DMS79 treated with DMSO at 0.1 percent for 48 hours (cell line): ENCODE measurements at regions not wholly inside any gene's neighbourhood (a gene's known extent, or its start where the extent isn't known, plus 50 kb on each side); places are given as distances from the start of the nearest gene placed in this dataset.

Experiments
- DNase-seq: peaks from one replicate; lab custom pipeline; 2025; lab: John Stamatoyannopoulos, UW

DNA sequence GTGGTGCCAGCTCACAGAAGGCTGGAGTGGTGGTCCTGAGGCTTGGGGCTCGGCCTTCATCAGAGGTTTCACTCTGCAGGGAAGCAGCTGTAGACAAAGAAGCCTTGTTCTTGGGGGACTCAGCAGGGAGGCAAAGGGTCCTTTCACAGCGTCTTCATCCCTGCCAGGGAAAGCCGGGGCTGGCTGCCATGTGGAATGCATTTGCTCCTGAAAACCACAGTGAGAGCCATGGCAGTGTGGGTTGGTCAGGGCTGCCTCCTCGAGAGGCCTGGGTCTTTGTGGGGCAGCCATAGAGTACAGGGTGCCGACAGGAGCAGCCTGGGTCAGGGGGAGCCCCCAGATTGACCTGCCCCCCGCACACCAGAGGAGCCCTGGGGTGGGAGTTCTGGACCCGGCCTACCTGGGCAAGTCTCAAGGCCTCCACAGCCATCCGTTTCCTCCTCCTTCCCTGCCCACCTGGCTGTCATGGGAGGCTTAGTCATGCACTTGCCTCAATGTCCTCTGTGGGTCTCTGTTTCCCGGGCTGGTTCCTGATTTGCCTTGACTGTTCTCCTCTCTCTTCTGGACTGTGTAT, 144.0 kb downstream of the CDC5L start:
- DNase-seq: no peak

DNA sequence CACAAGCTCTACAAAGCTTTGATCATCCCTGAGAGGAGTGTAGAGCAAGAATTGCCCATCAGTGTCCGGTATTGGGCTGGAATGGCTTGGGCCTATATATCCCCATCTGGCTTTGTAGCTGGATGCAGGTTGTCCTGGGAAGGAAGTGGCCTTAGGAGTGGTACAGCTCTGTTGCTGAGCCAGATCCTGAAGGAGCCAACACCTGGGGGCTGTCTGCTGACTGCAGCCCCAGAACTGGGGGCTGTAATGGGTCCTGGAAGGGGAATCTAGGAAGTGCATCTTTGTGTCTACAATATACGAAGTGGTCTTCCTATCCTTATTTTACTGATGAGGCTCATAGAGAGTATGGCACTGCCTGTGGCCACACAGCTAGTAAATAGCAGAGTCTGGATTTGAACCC, 145.9 kb downstream of the CDC5L start:
- DNase-seq: no peak

DNA sequence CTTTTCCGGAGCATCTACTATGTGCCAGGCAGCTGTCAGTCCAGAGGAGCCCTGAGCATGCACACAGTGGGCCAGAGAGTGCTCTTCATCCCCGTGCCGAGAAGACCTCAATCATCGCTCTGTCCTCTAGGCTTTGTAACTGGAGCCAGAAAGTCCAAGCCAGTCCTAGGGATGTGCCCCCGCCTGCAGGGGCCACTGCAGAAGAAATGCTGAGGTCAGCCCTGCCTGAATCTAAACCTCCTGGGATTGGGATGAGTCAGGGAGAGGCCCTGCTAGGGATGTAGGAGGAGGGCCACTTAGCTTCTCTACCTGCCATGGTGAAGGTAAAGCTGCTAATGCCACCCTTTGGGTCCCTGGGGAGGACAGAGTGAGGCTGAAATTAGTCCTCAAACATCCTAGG, 146.8 kb downstream of the CDC5L start:
- DNase-seq: no peak

GRCh38 chr6:44535446-44535845, 147.9 kb downstream of the CDC5L start:
- no peak for DNase-seq

DNA sequence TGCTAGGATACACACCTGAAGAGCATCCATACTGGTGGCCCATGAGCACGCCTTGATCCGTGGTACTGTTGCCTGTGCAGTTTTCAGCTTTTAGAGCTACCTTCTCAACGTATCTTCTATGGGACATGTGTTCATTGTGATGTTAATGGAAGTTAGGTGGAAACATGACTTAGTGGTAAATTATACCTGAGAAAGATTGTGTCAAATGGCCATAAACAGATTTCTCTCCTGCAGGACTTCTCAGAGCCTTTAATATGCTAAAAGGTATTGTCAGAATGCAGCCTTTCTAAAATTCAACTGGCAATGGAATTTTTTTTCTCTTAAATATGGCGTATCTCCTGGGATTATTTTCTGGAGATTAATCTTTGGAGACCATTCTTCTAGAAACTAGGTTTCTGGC, 148.5 kb downstream of the CDC5L start:
- DNase-seq: no peak

DNA sequence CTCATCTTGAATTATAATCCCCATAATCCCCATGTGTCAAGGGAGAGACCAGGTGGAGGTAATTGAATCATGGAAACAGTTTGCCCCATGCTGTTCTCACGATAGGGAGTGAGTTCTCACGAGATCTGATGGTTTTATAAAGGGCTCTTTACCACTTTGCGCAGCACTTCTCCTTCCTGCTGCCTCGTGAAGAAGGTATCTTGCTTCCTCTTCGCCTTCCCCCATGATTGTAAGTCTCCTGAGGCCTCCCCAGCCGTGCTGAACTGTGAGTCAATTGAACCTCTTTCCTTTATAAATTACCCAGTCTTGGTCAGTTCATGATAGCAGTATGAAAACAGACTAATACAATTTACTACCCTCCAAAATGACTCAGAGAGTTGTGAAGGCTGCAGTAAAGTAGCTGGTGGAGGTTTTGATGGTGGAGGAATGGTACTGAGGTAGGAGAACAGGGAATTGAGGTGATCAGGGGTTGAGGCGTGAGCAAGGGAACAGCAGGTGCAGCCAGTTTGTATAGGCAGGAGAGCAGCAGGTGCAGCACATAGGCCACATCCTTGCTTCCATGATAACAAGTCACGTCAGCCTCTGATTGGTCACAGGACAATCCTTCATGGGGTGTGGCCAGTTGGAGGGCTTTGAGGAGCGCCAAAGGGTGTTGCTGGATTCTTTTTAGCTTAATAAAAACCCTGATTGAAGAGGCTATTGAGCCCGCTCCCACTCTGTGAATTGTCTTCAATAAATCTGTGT, 150.0 kb downstream of the CDC5L start:
- DNase-seq: no peak

GRCh38 chr6:44538131-44538806, 150.8 kb downstream of the CDC5L start:
- peak; percentile 64 for DNase-seq

DNA sequence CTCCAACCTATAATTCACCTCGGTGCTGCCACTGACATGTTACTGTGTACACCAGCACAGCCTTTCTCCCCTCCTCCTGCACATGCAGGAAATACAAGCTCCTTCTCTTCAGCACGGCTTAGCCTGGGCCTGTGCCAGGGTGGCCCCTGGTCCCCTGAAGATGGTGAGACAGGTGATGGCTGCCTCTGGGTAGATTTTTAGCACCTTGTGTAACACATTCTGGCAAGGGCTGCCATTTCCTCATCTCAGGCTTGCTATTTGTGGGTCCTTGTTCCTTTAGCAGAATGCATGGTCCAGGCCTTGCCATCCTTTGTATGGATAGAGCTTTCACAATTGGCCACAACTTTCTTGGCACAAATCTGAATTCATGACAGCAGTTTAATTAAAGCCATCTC, 151.3 kb downstream of the CDC5L start:
- peak; percentile 65 for DNase-seq

DNA sequence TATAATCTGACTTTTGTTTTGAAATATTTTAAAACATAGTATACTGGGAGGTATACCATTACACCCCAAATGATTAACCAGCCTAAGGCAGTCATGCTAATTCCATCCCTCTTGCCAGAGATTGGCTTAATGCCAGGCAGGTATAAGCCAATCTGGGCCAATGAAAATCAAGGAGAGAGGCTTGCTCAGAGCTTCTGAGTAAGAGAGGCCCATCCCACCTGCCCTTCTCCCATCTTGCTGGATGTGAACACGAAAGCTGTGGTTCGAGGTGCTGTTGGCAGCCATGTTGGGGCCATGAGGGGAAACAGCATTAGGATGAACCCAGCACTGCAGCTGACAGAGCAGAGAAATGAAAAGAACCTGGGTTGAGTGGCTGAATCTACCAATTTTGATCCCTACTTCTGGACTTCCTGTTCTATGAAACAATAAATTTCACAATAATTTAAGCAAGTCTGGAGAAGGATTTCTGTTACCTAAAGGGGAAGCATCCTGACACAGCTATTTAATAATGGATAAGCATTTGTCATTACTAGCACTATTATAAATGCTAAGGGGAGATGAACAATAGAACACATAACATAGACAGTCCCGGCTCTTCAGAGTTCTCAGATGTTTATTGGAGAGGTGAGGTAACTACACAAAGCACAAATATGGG, 152.3 kb downstream of the CDC5L start:
- no peak for DNase-seq

DNA sequence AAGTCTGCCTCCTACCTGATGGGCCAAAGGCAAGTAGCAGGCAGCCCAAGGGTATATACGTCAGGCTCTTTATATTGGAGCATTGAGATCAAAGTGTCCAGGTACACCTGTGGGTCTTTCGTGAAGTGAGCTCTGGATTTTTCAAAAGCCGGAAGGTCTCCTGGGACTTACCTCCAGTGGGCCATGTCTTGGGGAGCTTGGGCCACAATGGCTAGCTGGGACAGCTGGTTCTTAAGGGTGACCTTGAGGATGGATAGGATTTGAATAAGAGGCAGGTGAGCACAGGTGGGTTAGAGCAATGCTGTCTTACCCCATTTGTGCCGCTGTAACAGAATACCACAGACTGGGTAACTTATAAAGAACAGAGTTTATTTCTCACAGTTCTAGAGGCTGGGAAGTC, 153.4 kb downstream of the CDC5L start:
- no peak for DNase-seq

- no peak for DNase-seq
Measured at GRCh38 chr6:44542401-44543116, 155.1 kb downstream of the CDC5L start.

- DNase-seq: no peak
Measured at GRCh38 chr6:44543664-44544063, 156.2 kb downstream of the CDC5L start.

DNA sequence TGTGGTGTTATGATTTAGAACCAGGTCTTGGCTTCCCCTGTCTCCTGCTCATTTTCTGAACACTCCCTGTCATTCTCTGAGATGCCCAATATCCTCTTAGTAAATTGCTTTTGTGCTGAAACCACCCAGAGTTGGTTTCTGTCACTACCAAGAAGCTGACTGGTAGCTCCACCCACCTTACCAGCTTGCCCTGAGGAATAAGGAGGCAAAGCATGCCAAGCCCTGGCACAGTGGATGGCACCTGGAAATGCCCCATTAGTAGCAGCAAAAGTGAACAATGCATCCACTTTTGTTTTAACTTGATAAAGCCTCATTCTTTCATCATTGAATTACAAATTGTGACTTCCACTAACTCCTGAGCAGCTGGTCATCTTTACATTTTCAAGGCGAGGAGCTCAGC, 157.7 kb downstream of the CDC5L start:
- no peak for DNase-seq

DNA sequence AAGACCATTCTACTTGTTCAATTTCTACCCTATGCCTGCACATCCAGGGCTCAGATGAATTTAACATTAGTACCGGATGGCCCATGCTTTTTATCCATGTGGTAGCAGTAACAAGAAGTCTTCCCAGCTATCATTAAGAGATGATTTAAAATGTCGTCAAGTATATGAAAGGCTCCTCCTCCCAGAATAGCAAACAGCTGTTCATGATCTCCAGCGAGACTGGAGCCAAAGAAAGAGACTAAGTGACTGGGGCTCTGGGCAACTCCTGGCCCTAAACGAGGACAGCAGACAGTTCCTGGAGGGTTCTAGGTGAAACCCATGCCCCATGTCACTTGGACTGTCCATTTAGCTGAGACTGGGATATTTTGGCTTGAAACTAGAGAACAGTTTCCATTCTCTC, 160.8 kb downstream of the CDC5L start:
- DNase-seq: no peak

DNA sequence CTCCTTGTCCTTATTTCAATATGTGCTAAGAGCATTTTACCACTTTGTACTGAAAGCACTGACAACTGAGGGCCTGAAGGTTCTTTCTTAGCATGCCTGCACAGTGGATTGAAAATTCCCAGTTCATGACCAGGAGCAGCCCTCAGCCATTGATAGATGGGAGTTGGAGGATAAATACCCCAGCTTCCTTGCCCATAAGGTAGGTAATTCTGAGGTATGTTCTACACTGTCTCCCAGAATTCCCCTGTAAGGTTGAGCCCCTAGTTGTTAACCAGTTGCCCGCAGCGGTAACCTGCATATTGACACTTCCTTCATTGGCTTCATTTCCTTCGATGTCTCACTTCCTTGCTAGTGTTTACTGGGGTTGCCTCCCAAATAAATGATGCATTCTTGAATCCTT, 162.0 kb downstream of the CDC5L start:
- DNase-seq: no peak

DNA sequence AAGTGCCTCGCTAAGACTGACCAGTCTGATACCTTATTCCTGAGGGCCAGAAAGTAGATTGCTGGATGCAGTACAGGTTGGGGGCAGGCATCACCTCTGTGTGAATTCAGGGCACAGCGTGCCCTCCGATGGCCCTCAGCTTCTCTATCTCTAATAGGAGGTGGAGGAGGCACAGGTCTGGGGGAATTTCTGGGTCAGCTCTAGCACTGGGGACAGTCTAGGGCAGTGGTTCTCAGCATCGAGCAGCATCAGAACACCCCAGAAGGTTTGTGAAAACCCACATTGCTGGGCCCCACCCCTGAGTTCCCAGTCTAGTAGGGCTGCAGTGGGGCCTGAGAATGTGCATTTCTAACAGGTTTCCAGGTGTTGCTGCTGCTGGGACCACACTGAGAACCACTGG, 166.7 kb downstream of the CDC5L start:
- no peak for DNase-seq

DNA sequence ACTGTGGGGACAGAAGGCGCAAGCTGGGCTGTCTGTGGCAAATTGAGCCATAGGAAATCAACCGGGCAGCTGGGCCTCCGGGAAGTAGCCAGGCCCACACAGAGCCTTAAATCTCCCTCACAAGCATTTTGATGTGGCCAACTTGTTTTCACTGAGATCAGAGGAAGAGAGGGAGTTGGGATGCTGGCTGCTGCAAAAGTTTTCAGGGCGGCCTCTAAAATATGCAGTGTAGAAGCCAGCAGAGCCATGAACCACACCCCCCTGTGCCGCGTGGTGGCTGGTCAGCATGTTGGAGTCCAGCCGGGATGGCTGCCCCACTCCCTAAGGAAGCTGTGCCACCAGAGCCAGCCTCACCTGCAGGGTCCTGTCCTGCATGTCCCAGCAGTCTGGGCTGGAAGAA, 167.4 kb downstream of the CDC5L start:
- DNase-seq: no peak

- DNase-seq: no peak
Measured at GRCh38 chr6:44556046-44556445, 168.5 kb downstream of the CDC5L start.

GRCh38 chr6:44558024-44558831, 170.7 kb downstream of the CDC5L start:
- DNase-seq: peak; percentile 42

DNA sequence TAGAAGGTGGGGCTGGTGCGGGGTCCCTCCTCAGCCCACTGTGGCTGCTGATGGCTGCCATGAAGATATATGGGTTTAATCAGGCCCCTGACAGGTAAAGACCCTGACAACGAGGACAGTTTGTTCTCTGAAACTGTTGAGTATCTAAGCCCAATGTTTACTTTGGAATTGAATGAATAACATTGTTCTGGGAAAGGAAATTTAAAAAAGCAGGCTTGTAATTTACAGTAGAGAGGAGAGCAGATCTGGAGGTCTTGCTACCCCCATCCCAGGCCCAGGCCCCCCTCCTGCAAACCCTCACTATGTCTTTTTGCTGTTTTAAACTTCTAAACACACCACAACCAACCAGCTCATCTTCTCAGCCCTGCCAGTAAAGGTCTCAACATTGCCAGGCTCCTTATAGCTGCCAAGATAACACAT, 171.3 kb downstream of the CDC5L start:
- DNase-seq: no peak

DNA sequence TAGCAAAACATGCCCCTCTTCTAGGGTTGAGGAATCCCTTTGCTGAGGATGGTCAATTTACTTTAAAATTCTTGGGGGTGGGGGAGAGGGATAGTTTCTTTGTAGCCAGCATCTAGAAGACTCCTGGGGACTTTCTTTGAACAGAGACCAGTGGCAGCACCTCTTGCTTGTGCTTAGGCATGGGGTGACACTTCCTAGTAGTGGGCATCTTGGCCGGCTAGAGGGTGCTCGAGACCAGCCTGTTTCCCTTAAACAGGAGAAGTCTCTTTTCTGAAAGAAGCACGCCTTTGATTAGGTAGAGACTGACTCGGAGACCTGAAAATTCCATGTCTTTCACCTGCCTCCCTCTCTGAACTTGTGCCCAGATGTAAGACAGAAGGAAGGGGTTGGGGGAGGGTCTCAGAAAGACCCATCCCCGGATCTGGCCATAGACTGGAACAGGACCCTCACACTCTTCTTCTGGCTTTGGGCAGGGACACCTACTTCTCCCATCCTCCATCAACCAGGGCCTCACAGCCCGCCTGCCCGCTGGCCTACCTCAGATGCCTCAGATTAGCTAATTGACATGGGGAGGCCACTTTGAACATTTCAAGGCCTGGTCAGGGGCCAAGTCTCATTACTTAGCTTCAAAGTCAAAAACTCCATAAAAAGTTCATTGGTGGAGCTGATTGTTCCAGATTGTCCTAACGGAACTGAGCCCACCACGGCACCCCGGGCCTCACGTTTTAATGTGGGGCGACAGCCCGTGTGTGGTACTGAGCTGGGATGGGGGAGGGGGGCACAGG, 172.2 kb downstream of the CDC5L start:
- DNase-seq: no peak
